PC-3 (cell line): ENCODE measurements at regions not wholly inside any gene's neighbourhood (a gene's known extent, or its start where the extent isn't known, plus 50 kb on each side); places are given as distances from the start of the nearest gene placed in this dataset.

Source experiments
- EZH2 ChIP-seq: fragments of 300-600 bp; sonication (generic); IDR thresholded peaks from one replicate; pipeline ENCODE4 v1.6.1; 2017; ENCODE audit warnings: antibody characterized with exemption, mild to moderate bottlenecking, low read length; ENCODE audit not compliant: unreplicated experiment
- TF ChIP-seq, protein P1 (sequence below): fragments of 300-600 bp; sonication (generic); conservative IDR thresholded peaks from 2 replicates; pipeline ENCODE4 v1.5.1; 2017; ENCODE audit warnings: antibody characterized with exemption, low read depth, mild to moderate bottlenecking, low read length

GRCh38 chr3:64974401-64974800, 286.6 kb upstream of the ADAMTS9 start:
- TF ChIP-seq, protein P1, sequence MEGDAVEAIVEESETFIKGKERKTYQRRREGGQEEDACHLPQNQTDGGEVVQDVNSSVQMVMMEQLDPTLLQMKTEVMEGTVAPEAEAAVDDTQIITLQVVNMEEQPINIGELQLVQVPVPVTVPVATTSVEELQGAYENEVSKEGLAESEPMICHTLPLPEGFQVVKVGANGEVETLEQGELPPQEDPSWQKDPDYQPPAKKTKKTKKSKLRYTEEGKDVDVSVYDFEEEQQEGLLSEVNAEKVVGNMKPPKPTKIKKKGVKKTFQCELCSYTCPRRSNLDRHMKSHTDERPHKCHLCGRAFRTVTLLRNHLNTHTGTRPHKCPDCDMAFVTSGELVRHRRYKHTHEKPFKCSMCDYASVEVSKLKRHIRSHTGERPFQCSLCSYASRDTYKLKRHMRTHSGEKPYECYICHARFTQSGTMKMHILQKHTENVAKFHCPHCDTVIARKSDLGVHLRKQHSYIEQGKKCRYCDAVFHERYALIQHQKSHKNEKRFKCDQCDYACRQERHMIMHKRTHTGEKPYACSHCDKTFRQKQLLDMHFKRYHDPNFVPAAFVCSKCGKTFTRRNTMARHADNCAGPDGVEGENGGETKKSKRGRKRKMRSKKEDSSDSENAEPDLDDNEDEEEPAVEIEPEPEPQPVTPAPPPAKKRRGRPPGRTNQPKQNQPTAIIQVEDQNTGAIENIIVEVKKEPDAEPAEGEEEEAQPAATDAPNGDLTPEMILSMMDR = no peak
- TF ChIP-seq EZH2 = no peak
